BLaER1 (cell line): ENCODE measurements at regions not wholly inside any gene's neighbourhood (a gene's known extent, or its start where the extent isn't known, plus 50 kb on each side); places are given as distances from the start of the nearest gene placed in this dataset.

Source experiments
- H3K27ac ChIP-seq: shearing (Covaris generic); formaldehyde crosslinking; 2 replicates; pipeline ENCODE4 v1.8.1; 2022
- H3K27me3 ChIP-seq: shearing (Covaris generic); formaldehyde crosslinking; 2 replicates; pipeline ENCODE4 v1.8.1; 2022
- H3K36me3 ChIP-seq: shearing (Covaris generic); formaldehyde crosslinking; 2 replicates; pipeline ENCODE4 v1.8.1; 2022
- H3K4me1 ChIP-seq: shearing (Covaris generic); formaldehyde crosslinking; 2 replicates; pipeline ENCODE4 v1.8.1; 2022
- H3K4me2 ChIP-seq: shearing (Covaris generic); formaldehyde crosslinking; 2 replicates; pipeline ENCODE4 v1.8.1; 2022
- H3K4me3 ChIP-seq: shearing (Covaris generic); formaldehyde crosslinking; 2 replicates; pipeline ENCODE4 v1.8.1; 2022
- H3K9ac ChIP-seq: shearing (Covaris generic); formaldehyde crosslinking; 2 replicates; pipeline ENCODE4 v1.8.1; 2022
- H3K9me3 ChIP-seq: shearing (Covaris generic); formaldehyde crosslinking; 2 replicates; pipeline ENCODE4 v1.8.1; 2022
- H4K20me1 ChIP-seq: shearing (Covaris generic); formaldehyde crosslinking; 2 replicates; pipeline ENCODE4 v1.8.1; 2022
- Cebpa-rat ChIP-seq: shearing (Covaris generic); IDR thresholded peaks from 2 replicates; pipeline ENCODE4 v1.8.1; 2022

GRCh38 chr5:176184608-176185132 is 53.6 kb upstream of the SIMC1 start:
- Histone ChIP-seq H3K27ac (no peak overlapping the region), H3K4me1 (no peaks in the 10 kb centered on the region), H3K9ac (no peak overlapping the region), H3K9me3 (no peaks in the 10 kb centered on the region), H3K4me2 (no peak overlapping the region), H3K36me3 (no peaks in the 10 kb centered on the region), H3K4me3 (no peak overlapping the region), H3K27me3 (no peaks in the 10 kb centered on the region), H4K20me1 (no peaks in the 10 kb centered on the region)
- TF ChIP-seq Cebpa-rat = no peak

GRCh38 chr5:176185133-176185733 is 53.0 kb upstream of the SIMC1 start:
- H3K4me2 ChIP-seq = no peak overlapping the region
- H3K4me1 ChIP-seq = no peaks in the 10 kb centered on the region
- TF ChIP-seq Cebpa-rat = no peak
- no peaks in the 10 kb centered on the region for H3K9me3 ChIP-seq
- no peak overlapping the region for H3K4me3 ChIP-seq
- H3K27ac ChIP-seq = no peak overlapping the region
- no peaks in the 10 kb centered on the region for H4K20me1 ChIP-seq
- no peak overlapping the region for H3K9ac ChIP-seq
- no peaks in the 10 kb centered on the region for H3K27me3 ChIP-seq
- no peaks in the 10 kb centered on the region for H3K36me3 ChIP-seq

- TF ChIP-seq Cebpa-rat = no peak
- H4K20me1 ChIP-seq = no peaks in the 10 kb centered on the region
- H3K4me3 ChIP-seq = no peak overlapping the region
- H3K4me2 ChIP-seq = no peak overlapping the region
- no peak overlapping the region for H3K9ac ChIP-seq
- H3K36me3 ChIP-seq = no peaks in the 10 kb centered on the region
- no peaks in the 10 kb centered on the region for H3K27me3 ChIP-seq
- no peak overlapping the region for H3K27ac ChIP-seq
- H3K9me3 ChIP-seq = no peaks in the 10 kb centered on the region
- no peaks in the 10 kb centered on the region for H3K4me1 ChIP-seq
Measured at GRCh38 chr5:176186107-176186506, 52.1 kb upstream of the SIMC1 start.

GRCh38 chr5:176187276-176188062 is 50.8 kb upstream of the SIMC1 start:
- no peaks in the 10 kb centered on the region for H3K4me1 ChIP-seq

GRCh38 chr5:176188085-176188484 is 50.1 kb upstream of the SIMC1 start:
- no peaks in the 10 kb centered on the region for H3K9me3 ChIP-seq
- TF ChIP-seq Cebpa-rat = no peak
- no peaks in the 10 kb centered on the region for H4K20me1 ChIP-seq
- H3K4me2 ChIP-seq = no peak overlapping the region
- no peak overlapping the region for H3K27ac ChIP-seq
- peaks cover 11% of the 10 kb centered on the region; the same call in 1 of the 2 replicates for H3K27me3 ChIP-seq
- no peaks in the 10 kb centered on the region for H3K4me1 ChIP-seq
- no peak overlapping the region for H3K4me3 ChIP-seq
- H3K36me3 ChIP-seq = no peaks in the 10 kb centered on the region
- H3K9ac ChIP-seq = no peak overlapping the region

More at GRCh38 chr5:176187276-176188062, 50.8 kb upstream of the SIMC1 start:
- H3K4me3 ChIP-seq = no peak overlapping the region
- no peak overlapping the region for H3K9ac ChIP-seq
- peaks cover 6% of the 10 kb centered on the region; the same call in 1 of the 2 replicates for H3K27me3 ChIP-seq
- TF ChIP-seq Cebpa-rat = no peak
- H4K20me1 ChIP-seq = no peaks in the 10 kb centered on the region
- H3K9me3 ChIP-seq = no peaks in the 10 kb centered on the region
- no peak overlapping the region for H3K4me2 ChIP-seq
- H3K27ac ChIP-seq = no peak overlapping the region
- no peaks in the 10 kb centered on the region for H3K36me3 ChIP-seq
